ENCODE measurements at regions not wholly inside any gene's neighbourhood (a gene's known extent, or its start where the extent isn't known, plus 50 kb on each side); places are given as distances from the start of the nearest gene placed in this dataset.

DNA sequence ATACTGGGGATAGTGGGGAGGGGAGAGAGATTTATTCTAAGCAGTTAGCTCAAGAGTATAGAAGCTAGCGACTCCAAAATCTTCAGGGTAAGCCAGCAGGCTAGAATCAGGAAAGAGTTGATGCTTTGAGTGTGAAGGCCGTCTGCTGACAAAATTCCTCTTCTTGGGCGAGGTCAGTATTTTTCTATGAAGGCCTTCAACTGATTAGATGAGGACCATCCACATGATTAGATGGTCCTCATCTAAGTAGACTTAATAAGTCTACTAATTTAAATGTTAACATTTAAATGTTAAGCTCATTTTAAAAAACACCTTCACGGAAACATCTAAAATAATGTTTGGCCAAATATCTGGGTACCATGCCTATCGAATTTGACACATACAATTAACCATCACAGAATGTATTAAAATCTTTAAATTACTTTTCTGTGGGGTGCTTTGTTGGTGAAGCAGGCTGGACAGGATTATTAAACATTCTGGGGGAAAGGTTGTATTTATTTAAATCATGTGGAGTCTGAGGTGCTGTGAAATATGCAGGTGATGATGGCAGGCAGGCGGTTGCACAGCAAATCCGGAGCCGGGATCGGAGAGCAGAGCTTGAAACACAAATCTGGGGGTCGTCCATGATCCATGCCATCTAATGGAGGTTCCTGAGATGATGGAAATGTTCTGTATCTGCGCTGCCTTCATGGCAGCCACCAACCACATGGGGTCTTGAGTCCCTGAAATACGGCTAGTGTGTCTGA lies 49.8 kb upstream of the ADORA2B start:
- no peak for DNase-seq (ENCODE audit: low spot score)
